HCT116 (cell line): ENCODE measurements at regions not wholly inside any gene's neighbourhood (a gene's known extent, or its start where the extent isn't known, plus 50 kb on each side); places are given as distances from the start of the nearest gene placed in this dataset.

Experiments used
- CBX3 ChIP-seq: IDR thresholded peaks from 2 replicates; pipeline ENCODE4 v1.6.1; 2012; ENCODE audit warnings: low read depth
- EGR1 ChIP-seq: IDR thresholded peaks from 2 replicates; pipeline ENCODE4 v1.6.1; 2012; ENCODE audit warnings: low read depth
- EZH2 ChIP-seq: fragments of 200-600 bp; sonication (generic); IDR thresholded peaks from 2 replicates; pipeline ENCODE4 v1.6.1; 2017; ENCODE audit warnings: antibody characterized with exemption, mixed run types
- JUND ChIP-seq: IDR thresholded peaks from 2 replicates; pipeline ENCODE4 v1.6.1; 2012
- POLR2A ChIP-seq: IDR thresholded peaks from 2 replicates; pipeline ENCODE4 v1.7.0; 2011; ENCODE audit warnings: borderline replicate concordance; ENCODE audit not compliant: insufficient read depth, insufficient read length; ENCODE audit errors: extremely low read depth
- POLR2AphosphoS5 ChIP-seq: IDR thresholded peaks from 2 replicates; pipeline ENCODE4 v1.6.1; 2011; ENCODE audit warnings: mild to moderate bottlenecking, low read depth, low read length, moderate library complexity
- RAD21 ChIP-seq: IDR thresholded peaks from 2 replicates; pipeline ENCODE4 v1.6.1; 2012; ENCODE audit warnings: low read depth, mild to moderate bottlenecking
- TCF7L2 ChIP-seq: IDR thresholded peaks from 2 replicates; pipeline ENCODE4 v1.7.0; 2011; ENCODE audit warnings: borderline replicate concordance, inconsistent platforms; ENCODE audit not compliant: insufficient read depth, insufficient read length; ENCODE audit errors: extremely low read depth
- YY1 ChIP-seq: IDR thresholded peaks from 2 replicates; pipeline ENCODE4 v1.6.1; 2011; ENCODE audit warnings: low read length, low read depth, moderate library complexity, mild to moderate bottlenecking; ENCODE audit not compliant: insufficient replicate concordance; ENCODE audit errors: extremely low read depth
- ZNF274 ChIP-seq: fragments of 200-500 bp; sonication (Bioruptor generic); IDR thresholded peaks from 2 replicates; pipeline ENCODE4 v1.6.1; 2014; ENCODE audit warnings: mild to moderate bottlenecking, low read depth, low read length, inconsistent platforms
- TF ChIP-seq, protein P1 (sequence below), 3 experiments: fragments of 200-600 bp in 1 of 3; sonication (generic) in 1 of 3; IDR thresholded peaks in 2 of 3; conservative IDR thresholded peaks in 1 of 3; 2 replicates each; pipeline ENCODE4 v1.5.1; 2012 to 2017; ENCODE audit warnings: low read depth in 2 of 3, low read length in 2 of 3, antibody characterized with exemption in 1 of 3, borderline replicate concordance in 1 of 3, control low read depth in 1 of 3, mild to moderate bottlenecking in 1 of 3, mixed read lengths in 1 of 3, mixed run types in 1 of 3, moderate library complexity in 1 of 3; ENCODE audit not compliant: insufficient read depth in 1 of 3
- TF ChIP-seq, protein P2 (sequence below): IDR thresholded peaks from 2 replicates; pipeline ENCODE4 v1.6.1; 2011; ENCODE audit warnings: mild to moderate bottlenecking, low read length, moderate library complexity; ENCODE audit not compliant: insufficient replicate concordance; ENCODE audit errors: extremely low read depth

DNA sequence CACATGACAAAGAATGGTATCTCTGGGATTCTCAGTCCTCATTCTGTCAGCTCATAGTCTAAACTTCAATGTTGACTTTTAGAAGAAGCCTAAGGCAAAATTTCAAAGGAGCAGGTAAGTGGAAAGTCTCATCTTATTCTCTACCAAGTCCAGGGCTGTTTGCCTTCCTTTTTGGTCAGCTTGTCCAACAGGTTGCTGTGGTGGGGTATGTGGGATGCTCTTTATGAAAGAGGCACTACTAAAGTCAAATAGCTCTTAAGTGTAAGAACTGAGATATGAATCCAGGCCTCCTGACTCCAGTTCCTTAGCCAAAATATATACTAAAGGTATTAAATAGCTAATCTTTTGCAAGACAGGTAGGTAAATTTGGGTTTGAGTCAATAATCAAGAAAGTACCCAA is 540.6 kb upstream of the SPRY2 start:
- TF ChIP-seq TCF7L2 = no peak
- no peak for TF ChIP-seq EZH2
- TF ChIP-seq, protein P1, sequence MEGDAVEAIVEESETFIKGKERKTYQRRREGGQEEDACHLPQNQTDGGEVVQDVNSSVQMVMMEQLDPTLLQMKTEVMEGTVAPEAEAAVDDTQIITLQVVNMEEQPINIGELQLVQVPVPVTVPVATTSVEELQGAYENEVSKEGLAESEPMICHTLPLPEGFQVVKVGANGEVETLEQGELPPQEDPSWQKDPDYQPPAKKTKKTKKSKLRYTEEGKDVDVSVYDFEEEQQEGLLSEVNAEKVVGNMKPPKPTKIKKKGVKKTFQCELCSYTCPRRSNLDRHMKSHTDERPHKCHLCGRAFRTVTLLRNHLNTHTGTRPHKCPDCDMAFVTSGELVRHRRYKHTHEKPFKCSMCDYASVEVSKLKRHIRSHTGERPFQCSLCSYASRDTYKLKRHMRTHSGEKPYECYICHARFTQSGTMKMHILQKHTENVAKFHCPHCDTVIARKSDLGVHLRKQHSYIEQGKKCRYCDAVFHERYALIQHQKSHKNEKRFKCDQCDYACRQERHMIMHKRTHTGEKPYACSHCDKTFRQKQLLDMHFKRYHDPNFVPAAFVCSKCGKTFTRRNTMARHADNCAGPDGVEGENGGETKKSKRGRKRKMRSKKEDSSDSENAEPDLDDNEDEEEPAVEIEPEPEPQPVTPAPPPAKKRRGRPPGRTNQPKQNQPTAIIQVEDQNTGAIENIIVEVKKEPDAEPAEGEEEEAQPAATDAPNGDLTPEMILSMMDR (IDR thresholded peaks at IDR 0.05 in 2 of 3, conservative IDR thresholded peaks at IDR 0.05 in 1 of 3; ENCODE audit: borderline replicate concordance in 1 of 3, insufficient read depth in 1 of 3, low read depth in 2 of 3, low read length in 2 of 3) = no peak
- TF ChIP-seq, protein P2, sequence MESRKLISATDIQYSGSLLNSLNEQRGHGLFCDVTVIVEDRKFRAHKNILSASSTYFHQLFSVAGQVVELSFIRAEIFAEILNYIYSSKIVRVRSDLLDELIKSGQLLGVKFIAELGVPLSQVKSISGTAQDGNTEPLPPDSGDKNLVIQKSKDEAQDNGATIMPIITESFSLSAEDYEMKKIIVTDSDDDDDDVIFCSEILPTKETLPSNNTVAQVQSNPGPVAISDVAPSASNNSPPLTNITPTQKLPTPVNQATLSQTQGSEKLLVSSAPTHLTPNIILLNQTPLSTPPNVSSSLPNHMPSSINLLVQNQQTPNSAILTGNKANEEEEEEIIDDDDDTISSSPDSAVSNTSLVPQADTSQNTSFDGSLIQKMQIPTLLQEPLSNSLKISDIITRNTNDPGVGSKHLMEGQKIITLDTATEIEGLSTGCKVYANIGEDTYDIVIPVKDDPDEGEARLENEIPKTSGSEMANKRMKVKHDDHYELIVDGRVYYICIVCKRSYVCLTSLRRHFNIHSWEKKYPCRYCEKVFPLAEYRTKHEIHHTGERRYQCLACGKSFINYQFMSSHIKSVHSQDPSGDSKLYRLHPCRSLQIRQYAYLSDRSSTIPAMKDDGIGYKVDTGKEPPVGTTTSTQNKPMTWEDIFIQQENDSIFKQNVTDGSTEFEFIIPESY = no peak
- TF ChIP-seq CBX3 = no peak
- no peak for TF ChIP-seq RAD21
- no peak for TF ChIP-seq POLR2AphosphoS5
- TF ChIP-seq JUND = no peak
- TF ChIP-seq POLR2A = no peak
- no peak for TF ChIP-seq YY1
- no peak for TF ChIP-seq EGR1
- no peak for TF ChIP-seq ZNF274
